ENCODE measurements at regions not wholly inside any gene's neighbourhood (a gene's known extent, or its start where the extent isn't known, plus 50 kb on each side); places are given as distances from the start of the nearest gene placed in this dataset.

GRCh38 chr4:17234678-17235077 lies 277.2 kb downstream of the QDPR start:
- TF ChIP-seq CTCF (IDR thresholded peaks at IDR 0.05) (no peak), POLR2AphosphoS5 (IDR thresholded peaks at IDR 0.05) (no peak), POLR2A (IDR thresholded peaks at IDR 0.05) (no peak), EP300 (IDR thresholded peaks at IDR 0.05; ENCODE audit: low read depth) (no peak)
